HG02938 (cell line): ENCODE measurements at regions not wholly inside any gene's neighbourhood (a gene's known extent, or its start where the extent isn't known, plus 50 kb on each side); places are given as distances from the start of the nearest gene placed in this dataset.

ENCODE experiments used
- ATAC-seq: cut with Tn5 transposase; IDR thresholded peaks from one replicate; pipeline ENCODE4 v1.9.1; 2021; ENCODE audit warnings: mild to moderate bottlenecking, moderate library complexity; ENCODE audit not compliant: unreplicated experiment

DNA sequence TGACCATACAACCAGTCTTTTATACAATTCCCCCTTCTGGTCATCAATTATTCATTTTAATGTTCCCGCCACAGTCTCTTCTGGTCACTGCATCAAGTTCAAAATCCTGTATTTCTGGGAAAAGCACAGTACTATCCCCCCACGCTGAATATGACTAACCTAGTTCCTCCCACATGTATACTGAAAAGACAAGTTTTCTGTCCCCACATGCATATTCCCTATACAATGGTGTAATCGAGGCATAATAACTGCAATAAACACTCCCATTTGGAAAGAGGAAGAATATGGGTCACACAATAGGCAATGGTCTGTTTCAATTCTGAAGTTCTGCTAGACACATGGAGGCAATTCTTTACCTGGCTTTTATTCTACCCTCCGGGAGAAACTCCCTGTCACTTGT, 344.9 kb downstream of the EFNA5 start:
- no peak for ATAC-seq

DNA sequence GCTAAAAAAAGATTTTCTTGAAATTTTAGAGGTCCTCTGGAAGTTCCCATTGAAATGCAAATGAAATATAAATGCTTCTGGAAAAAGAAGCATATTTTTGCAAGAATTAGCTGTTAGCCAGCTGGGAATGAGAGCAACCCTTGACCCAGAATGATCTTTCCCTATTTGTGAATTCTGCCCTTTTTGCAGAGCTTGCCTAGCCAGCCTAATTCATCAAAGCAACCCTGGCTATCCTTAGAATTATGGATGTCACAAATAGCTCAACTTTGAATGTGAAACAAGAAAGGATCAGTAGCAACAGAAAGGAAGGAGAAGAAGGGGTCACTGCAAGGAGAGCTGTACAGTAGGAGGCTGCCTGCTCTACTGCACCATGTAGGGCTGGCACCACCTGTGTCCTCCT, 345.9 kb downstream of the EFNA5 start:
- no peak for ATAC-seq

DNA sequence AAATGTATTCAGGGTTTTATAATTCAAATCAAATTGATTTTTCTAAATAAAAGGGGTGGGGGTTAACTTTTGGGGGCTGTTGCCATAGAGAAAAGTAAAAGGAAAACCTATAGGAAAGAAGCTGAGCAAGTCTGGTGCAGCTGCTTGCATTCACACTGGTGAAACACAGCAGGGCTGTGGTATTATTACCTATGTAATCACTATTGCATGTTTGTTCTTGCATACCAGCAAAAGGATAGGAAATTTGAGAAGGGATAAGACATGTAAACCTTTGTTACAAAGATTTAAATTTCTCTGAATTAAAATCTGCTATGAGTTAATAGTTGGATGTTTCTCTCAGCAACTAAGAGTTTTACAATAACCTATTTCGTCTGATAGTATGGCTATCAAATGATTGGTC, 346.7 kb downstream of the EFNA5 start:
- ATAC-seq: no peak

DNA sequence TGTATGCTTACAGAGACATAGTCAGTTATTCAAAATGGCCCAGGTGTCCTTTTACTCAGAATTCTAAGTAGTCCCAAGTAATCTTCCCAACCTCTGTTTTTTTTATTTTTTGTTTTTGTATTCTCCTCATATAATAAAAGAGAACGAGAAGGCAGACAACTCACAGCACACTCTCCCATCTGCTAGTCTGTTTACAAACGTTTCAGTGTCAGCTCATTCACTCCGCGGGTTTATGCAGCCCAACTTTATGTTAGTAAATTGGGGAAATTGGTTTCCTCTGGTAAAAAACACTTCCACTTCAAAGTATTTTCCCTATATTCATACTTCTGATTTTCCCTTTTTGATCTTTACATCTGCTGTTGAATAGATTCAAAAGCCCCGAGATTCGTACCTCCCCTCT, 347.2 kb downstream of the EFNA5 start:
- ATAC-seq: no peak

DNA sequence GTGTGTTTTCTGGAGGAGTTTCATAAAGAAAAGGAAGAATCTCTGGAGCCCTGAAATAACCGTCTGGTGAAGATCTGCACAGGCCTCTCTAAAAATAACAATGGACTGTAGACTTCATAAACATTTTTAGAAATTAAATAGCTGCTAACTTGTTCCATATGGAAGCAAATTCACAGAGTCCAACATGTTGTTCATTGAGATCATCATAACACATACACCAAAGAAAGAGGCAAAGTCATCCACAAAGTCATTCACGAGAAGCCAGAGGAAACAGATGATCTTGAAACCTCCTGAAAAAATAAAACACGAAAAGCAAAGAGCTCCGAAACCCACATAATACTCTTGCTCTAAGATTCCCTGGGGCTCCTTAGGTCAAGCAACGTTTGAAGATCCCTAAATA, 347.8 kb downstream of the EFNA5 start:
- no peak for ATAC-seq

DNA sequence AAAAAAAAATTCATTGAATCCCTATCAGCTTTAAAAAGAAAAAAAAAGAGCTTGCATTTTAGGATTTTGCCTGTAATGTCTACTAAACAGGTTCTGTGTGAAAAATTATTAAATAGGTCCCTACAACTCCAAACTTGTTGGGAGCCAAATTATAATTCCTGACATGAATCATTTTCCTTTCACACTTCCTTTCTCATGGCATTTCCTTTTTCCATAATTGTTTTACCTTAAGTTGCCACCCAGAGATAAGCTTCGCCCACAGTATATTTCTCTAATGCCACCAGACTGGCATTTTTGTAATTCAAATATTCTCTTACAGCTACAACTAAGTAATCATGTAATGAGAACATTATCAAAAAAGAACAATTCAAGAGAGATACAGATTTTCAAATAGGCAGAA, 348.8 kb downstream of the EFNA5 start:
- ATAC-seq: no peak

DNA sequence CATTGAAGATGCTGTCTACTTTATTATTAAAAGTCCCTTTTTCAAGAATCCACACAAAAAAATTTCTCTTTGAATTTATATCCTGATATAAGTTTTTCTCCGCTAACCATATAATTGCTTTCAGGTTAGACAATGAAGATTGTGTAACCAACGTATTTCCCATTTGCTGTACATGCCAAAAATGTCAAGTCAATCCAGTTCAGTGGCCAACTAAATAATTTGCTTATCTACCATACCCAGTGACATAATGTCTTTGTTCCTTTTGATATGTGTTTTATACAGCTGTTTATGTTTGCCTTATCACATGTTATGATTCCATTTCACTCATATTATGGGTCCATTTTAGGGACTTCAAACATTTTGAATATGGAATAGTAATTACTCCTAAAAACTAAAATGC, 349.9 kb downstream of the EFNA5 start:
- no peak for ATAC-seq

DNA sequence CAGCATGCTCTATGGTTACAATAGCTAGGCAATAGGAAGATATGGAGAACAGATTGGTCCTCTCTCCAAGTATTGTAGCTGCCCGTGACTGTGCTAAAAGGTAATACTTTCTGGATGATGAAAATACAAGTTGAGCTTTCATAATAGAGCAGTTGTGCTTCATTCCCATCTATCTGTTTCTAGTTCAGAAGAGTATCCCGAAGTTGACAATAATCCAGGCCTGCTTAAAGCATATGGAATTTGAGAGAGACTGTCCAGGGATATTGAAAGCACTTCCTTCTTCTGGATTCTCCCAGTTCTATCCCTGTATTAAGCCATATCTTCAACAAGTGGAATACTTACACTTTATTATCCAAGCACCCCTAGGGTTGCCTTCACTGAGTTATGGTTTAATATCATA, 350.4 kb downstream of the EFNA5 start:
- ATAC-seq: no peak

DNA sequence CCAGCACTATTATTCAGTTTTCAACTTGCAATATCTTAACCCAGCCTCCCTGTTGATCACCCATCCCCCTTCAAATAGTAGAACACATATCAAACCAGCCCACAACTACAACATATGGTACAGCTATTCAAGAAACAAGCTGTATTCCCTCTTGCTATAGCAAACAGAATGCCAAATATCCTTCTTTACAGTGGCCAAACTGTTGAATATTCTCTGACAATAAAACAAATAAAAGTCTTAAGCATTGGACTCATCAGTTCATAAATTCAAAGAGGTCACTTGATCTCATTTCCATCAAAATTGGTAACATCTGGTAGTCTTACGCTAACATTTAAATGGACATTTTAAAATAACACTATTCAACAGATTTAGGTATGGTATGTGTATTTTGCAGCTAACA, 350.8 kb downstream of the EFNA5 start:
- no peak for ATAC-seq

DNA sequence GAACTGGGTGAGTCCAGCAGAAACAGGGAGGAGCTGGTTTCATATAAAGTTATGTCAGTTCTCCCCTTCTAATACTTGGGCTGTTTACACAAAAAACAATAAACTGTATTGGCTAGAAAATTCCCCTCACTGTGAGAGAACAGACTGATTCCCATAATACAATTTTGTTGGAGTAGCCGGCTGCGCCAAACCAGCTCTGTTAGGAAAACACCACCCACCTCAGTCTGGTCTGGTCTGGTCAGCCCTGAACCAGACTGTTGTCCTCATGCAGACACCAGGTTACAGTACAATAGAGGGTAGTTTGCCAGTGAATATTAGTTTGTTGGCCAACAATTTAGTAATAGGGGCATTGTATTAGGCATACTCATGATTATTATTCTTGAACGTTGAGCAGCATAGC, 356.4 kb downstream of the EFNA5 start:
- no peak for ATAC-seq

DNA sequence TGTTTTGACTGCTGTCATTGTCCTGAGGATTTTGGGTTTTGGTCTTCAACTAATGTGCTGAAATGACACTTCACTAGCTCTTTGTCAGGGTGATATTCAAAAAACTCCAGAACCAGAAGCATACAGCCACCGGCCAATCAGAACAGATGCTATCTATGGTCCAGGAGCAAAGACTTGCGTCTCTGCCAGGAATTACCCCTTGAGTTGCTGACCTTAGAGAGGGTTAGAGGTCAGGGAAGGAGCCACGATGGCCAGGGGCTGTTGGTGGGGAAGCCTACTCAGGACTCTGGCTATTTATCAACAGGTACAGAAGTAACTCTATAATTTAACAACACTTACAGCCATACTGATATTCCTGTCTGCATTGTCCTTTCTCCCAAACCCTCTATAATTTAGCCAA, 356.8 kb downstream of the EFNA5 start:
- ATAC-seq: no peak

DNA sequence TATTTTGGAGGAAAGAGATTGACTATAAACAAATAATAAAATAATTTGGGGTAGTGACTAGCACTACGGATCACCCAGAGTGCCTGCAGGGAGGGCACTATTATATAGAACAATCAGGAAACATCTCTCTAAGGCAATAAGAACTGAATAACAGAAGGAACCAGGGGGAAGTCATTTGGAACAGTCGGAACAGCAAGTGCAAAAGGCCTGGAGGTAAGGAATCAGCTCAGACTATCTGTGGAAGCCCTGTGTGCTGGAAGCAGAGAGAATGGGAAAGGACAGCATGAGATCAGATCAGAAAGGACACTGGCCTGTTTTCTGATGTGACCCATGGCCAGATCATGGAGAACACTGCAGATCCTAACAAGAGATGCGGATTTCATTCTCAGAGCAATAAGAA, 357.6 kb downstream of the EFNA5 start:
- ATAC-seq: no peak

DNA sequence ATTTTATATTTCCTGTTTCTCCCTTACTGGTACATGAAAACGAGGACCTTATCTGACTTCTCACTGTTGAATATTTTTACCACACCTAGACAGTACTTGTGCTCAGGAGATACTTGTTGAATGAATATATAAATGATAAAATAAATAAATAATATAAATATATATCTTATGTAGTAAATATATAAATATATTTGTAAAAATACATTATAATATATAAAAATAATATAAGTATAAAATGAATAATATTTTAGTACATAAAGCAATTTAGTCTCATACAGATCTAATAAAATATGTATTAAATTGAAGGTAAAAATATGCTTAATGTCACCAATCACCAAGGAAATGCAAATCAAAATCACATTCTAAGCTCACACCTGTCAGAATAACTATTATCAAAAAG, 360.6 kb downstream of the EFNA5 start:
- ATAC-seq: no peak

DNA sequence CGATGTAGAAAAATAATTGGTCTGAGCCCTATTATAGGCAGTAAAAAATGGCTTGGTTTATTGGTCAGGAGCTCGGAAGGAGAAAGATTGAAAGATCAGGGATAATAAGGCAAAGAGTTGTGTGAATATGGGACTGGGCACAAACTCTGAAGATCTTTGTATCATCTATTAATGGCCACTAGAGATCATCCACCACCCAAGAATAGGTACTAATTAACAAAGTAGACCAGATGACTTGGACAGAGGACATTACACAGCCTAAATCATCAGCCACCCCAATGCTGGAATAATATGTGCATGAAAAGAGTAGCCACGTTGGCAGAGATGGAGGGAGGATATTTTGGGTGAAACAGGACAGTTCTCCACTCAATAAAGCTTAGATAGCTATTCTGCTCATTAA, 364.1 kb downstream of the EFNA5 start:
- ATAC-seq: no peak

DNA sequence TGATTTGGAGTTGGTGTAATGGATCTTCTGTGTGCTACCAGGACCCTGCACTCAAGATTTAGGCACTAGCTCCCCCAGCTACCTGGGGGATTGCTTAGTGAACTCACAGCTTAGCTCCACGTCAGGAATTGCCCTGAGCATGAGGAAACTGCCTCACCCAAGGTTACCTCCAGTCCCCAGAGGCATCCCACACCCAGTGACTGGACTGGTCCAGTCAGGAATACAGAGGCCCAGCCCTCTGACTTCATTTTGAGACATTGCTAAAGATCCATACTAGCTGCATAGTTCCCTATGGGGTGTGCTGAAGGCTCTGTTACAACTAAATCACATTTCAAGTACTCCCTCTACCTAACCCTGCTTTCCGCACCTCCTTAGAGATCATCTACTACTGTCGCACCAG, 364.7 kb downstream of the EFNA5 start:
- no peak for ATAC-seq

DNA sequence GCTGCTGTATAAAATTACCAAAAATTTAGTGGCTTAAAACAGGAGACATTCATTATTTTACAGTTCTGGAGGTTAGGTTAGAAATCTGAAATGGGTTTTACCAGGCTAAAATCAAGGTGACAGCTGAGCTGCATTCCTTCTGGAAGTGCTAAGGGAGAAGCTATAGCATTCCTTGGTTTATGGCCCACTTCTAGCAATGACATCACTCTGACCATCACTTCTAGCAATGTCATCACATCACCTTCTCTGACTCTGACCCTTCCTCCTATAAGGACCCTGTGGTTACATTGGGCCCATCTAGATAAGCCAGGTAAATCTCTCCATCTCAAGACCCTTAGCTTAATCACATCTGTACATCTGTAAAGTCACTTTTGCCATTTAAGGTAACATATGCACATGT, 366.1 kb downstream of the EFNA5 start:
- no peak for ATAC-seq

DNA sequence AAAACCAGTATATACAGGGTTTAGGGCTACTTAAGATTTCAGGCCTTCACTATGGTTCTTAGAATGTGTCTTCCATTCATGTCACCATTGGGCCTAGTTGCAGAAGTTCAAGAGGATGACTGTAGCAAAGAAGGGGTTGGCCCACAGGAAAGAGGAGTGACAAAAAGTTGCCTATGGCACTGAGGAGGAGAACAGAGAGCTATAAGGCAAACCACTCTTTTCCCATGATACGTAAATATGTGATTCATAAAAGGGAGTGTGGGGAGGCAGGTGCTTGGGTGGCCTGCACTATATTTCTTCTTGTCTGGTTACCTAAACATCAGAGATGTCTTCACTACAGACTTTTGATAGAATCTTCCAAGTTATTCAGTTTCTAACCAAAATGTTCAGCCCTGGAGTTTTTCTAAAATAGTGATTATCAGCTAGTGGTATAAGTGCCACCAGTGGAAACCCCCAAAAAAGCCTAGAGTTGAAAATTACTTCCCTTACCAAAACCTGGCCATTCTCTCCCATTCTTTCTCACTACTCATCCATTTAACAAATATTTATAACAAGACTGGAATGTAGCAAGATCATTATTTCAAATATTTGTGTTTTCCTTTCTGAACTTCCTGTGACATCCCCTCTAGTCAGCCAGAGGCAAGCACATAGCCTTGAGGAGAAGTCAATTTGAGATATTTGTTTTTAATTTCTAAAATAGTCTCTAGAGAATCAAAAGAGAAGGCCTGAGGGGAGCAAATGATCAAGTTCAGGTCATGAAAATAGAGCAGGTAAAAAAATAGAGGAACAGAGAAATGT, 367.4 kb downstream of the EFNA5 start:
- ATAC-seq: no peak

DNA sequence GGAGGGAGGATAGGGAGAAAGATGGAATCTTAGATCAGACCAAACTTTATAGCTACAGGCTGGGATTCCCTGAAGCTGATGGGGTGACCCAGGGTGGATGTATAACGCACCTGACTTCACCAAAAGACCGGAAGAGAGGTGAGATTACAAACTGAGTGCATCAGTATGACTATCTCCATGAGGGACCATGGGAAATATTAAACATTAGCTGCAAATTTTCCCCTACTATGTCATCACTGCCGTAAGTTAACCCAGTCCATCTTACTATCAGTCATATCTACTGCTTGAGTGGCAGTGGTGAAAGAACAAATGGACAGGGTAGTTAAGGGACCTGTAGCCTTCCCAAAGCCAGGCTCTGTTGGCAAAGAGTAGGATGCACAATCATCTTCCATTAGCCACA, 368.3 kb downstream of the EFNA5 start:
- peak; percentile 58 for ATAC-seq

DNA sequence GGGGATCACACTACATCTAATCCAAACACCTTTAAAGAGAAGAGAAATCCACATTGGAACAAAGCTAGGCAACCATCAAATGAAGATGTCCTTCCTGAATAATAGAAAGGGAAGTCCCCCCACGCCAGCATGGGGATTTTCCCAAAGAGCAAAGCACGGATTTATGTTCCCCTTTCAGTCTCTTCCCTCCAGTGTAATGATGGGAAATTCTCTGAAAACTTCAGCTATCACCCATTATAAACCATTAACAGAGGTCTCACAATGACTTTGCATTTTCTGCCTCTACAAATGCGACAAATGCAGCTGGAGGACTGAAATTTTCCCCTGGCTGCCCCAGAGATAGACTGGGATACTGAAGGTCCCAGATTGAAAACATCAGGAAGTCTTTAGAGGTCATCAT, 368.7 kb downstream of the EFNA5 start:
- no peak for ATAC-seq

DNA sequence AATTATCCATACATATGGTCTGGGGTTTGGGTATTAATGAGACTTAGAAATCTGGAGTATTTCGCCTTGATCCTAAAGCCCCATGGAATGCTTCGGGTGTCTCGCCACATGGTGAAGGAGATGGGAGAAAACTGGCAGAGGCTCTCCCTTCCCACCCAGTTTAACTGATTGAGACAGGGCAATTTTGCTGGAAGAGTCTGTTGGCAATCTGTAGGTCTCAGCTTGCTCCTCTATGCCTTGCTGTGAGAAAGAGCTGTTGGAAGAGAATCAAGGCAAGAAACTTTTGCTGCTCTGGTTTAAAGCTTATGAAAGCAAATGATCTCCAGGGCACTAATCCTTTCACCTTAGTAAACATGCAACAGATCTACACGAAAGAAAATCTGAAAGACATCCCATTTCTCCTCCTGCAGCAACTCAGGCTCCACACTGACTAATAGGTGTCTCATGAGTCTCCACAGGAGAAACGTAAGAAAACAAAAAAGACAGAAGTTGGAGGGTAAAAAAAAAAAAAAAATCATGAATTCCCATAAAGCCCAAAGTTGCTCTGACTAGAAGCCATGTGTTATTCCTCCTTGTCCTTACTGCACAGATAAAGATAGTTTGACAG, 369.9 kb downstream of the EFNA5 start:
- no peak for ATAC-seq

DNA sequence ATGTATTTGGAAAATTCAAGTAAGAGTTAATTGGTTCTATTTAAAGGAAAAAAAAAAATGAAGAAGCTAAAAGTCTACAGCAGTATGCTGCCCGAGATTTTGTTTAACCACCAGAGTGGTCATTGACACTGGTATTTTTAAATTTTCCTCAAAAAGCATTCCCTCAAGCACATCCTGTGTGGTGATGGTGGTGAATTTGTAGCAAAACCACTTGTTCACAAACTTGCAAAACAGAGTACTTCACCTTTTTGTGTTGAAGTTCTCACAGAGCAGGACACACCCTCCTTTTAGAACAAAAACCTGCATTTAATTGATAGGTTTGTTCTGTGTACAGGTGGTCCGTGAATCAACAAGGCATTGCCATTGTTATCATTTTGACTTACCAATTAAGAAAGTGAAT, 374.2 kb downstream of the EFNA5 start:
- no peak for ATAC-seq

DNA sequence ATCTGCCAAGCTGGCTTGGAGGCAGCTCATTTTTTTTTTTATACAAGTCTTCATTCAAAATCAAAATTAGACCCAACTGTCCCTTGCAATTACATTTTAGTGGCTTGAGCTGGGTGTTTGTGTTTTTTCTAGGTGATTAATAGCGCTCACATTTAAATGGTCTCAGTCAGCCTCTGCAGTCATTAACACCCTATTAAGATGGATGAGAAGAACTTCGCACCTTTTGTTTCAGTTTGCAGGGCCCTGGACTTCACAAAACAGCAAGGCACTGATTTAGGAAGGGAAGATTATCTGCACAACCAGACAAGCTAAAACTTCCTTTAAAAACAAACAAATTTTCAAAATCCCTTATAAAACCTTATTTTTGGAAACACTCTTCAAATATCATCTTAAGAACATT, 374.8 kb downstream of the EFNA5 start:
- ATAC-seq: no peak

DNA sequence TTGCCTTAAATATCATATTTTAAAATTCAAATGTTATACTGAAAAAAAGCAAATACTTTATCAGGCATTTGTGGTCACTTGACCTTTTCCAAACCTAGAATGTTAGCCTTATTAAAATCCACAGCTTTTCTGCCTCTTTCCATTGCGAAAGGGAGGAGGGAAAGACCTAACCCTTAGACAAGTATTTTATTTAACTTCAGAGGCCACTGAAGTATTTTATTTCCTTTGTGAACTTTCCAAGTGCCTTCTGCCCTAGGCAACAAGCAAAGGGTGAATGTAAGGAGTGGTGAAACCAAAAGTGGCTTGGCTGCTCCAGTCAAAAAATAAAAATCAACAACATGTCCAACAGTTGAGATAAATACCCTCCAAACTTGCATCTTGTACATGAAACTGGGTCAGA, 376.1 kb downstream of the EFNA5 start:
- no peak for ATAC-seq
